IMR-90 (cell line): ENCODE measurements at regions not wholly inside any gene's neighbourhood (a gene's known extent, or its start where the extent isn't known, plus 50 kb on each side); places are given as distances from the start of the nearest gene placed in this dataset.
"Not testable (repeated sequence)": the region's sequence is repeated elsewhere in the genome, so short reads cannot be mapped to it uniquely, and the experiment has no call there.

ENCODE experiments used
- ATAC-seq: fragments of 200-7000 bp; cut with Tn5 transposase; 2 replicates; pipeline ENCODE4 v1.9.1; 2020; ENCODE audit warnings: low read depth, mild to moderate bottlenecking, moderate library complexity
- BruUV-seq: library from RNA; stranded (reverse); fragments of 400-500 nt; replicated peaks from 2 replicates; lab custom pipeline; 2021; lab: Mats Ljungman, UMichigan
- CTCF ChIA-PET: fragments of 300-600 bp; formaldehyde crosslinking; extraction: SDS; loops from one replicate; lab custom pipeline; 2021; ENCODE audit warnings: antibody characterized with exemption; lab: Yijun Ruan, JAX
- POLR2A ChIA-PET: fragments of 300-600 bp; sonication (Branson Sonifier 250); formaldehyde crosslinking; loops from one replicate; lab custom pipeline; 2022; ENCODE audit warnings: antibody characterized with exemption; ENCODE audit not compliant: unreplicated experiment; lab: Charles Lee
- DNase-seq: peaks from one replicate; pipeline ENCODE4 v3.0.0; 2013
- H2AFZ ChIP-seq: replicated peaks from 2 replicates; pipeline ENCODE3; 2013; ENCODE audit warnings: low read length, mild to moderate bottlenecking; ENCODE audit not compliant: poor library complexity
- H2AK5ac ChIP-seq: 2 replicates; pipeline ENCODE4 v1.6.1; 2013; ENCODE audit warnings: low read depth, low read length, inconsistent platforms
- H2AK9ac ChIP-seq: replicated peaks from 2 replicates; pipeline ENCODE3; 2013; ENCODE audit warnings: mild to moderate bottlenecking, low read depth, low read length, moderate library complexity; ENCODE audit not compliant: poor library complexity
- H2BK120ac ChIP-seq: 2 replicates; pipeline ENCODE4 v1.6.1; 2013; ENCODE audit warnings: low read depth, low read length, inconsistent platforms
- H2BK15ac ChIP-seq: 3 replicates; pipeline ENCODE4 v1.6.1; 2013; ENCODE audit warnings: low read depth, low read length, inconsistent platforms
- H2BK20ac ChIP-seq: 2 replicates; pipeline ENCODE4 v1.6.1; 2013; ENCODE audit warnings: low read depth, mild to moderate bottlenecking, inconsistent platforms, low read length, moderate library complexity
- H2BK5ac ChIP-seq: 2 replicates; pipeline ENCODE4 v1.6.1; 2013; ENCODE audit warnings: mild to moderate bottlenecking, low read depth, low read length, inconsistent platforms; ENCODE audit not compliant: poor library complexity, severe bottlenecking
- H3K14ac ChIP-seq: replicated peaks from 2 replicates; pipeline ENCODE4 v1.6.1; 2013; ENCODE audit warnings: low read depth, low read length, inconsistent platforms
- H3K18ac ChIP-seq: 2 replicates; pipeline ENCODE4 v1.6.1; 2013; ENCODE audit warnings: low read depth, low read length, control low read depth
- H3K23ac ChIP-seq: 2 replicates; pipeline ENCODE4 v1.6.1; 2013; ENCODE audit warnings: low read depth, low read length, inconsistent platforms
- H3K27ac ChIP-seq: 2 replicates; pipeline ENCODE4 v1.5.1; 2013; ENCODE audit warnings: mild to moderate bottlenecking, control low read depth, low read length; ENCODE audit not compliant: insufficient read depth
- H3K27me3 ChIP-seq: 2 replicates; pipeline ENCODE4 v1.6.1; 2013; ENCODE audit warnings: low read length; ENCODE audit not compliant: control insufficient read depth, insufficient read depth
- H3K36me3 ChIP-seq: 2 replicates; pipeline ENCODE4 v1.6.1; 2013; ENCODE audit warnings: low read length, mixed read lengths; ENCODE audit not compliant: control insufficient read depth, insufficient read depth
- H3K4ac ChIP-seq: 2 replicates; pipeline ENCODE4 v1.6.1; 2013; ENCODE audit warnings: low read depth, low read length, inconsistent platforms
- H3K4me1 ChIP-seq: 2 replicates; pipeline ENCODE4 v1.6.1; 2013; ENCODE audit warnings: low read length, mixed read lengths; ENCODE audit not compliant: control insufficient read depth, insufficient read depth
- H3K4me2 ChIP-seq: 2 replicates; pipeline ENCODE4 v1.6.1; 2013; ENCODE audit warnings: low read depth, mild to moderate bottlenecking, control low read depth, low read length, moderate library complexity
- H3K4me3 ChIP-seq: 2 replicates; pipeline ENCODE4 v1.5.1; 2013; ENCODE audit warnings: low read depth, mild to moderate bottlenecking, control low read depth, low read length, moderate library complexity; ENCODE audit not compliant: insufficient read depth
- H3K56ac ChIP-seq: 2 replicates; pipeline ENCODE4 v1.6.1; 2013; ENCODE audit warnings: low read length, inconsistent platforms; ENCODE audit not compliant: insufficient read depth; ENCODE audit errors: extremely low read depth
- H3K79me1 ChIP-seq, 2 experiments: 2 replicates each; pipeline ENCODE4 v1.6.1; 2013; ENCODE audit warnings: low read length in 2 of 2, inconsistent platforms in 1 of 2, low read depth in 1 of 2
- H3K9ac ChIP-seq: 2 replicates; pipeline ENCODE4 v1.6.1; 2013; ENCODE audit warnings: low read depth, low read length, control low read depth
- H3K9me1 ChIP-seq: 2 replicates; pipeline ENCODE4 v1.6.1; 2013; ENCODE audit warnings: low read length, inconsistent platforms; ENCODE audit not compliant: insufficient read depth
- H3K9me3 ChIP-seq: 2 replicates; pipeline ENCODE4 v1.6.1; 2013; ENCODE audit warnings: low read length; ENCODE audit not compliant: control insufficient read depth, insufficient read depth
- H4K20me1 ChIP-seq: 2 replicates; pipeline ENCODE4 v1.6.1; 2013; ENCODE audit warnings: low read length, inconsistent platforms; ENCODE audit not compliant: insufficient read depth
- H4K5ac ChIP-seq: 2 replicates; pipeline ENCODE4 v1.6.1; 2013; ENCODE audit warnings: mild to moderate bottlenecking, low read depth, low read length, control low read depth
- H4K8ac ChIP-seq, 2 experiments: 2 replicates each; pipeline ENCODE4 v1.6.1; 2013; ENCODE audit warnings: low read depth in 2 of 2, low read length in 2 of 2, control low read depth in 1 of 2, inconsistent platforms in 1 of 2
- H4K91ac ChIP-seq: 2 replicates; pipeline ENCODE4 v1.6.1; 2013; ENCODE audit warnings: low read depth, low read length, inconsistent platforms; ENCODE audit not compliant: insufficient read depth
- WGBS, 2 experiments: methylation state at CpG; one replicate each; pipeline versions ENCODE4 v1.1.5 to v1.1.7; 2013; ENCODE audit warnings: missing lambda C conversion rate in 2 of 2; ENCODE audit not compliant: insufficient read length in 1 of 2; ENCODE audit errors: extremely low coverage in 2 of 2; 5-methylcytosine and 5-hydroxymethylcytosine counted together
- dilution Hi-C: fragments of 300-500 bp; cut with HindIII; formaldehyde crosslinking; loops from one replicate; pipeline ENCODE4 v1.14.3; 2018; ENCODE audit warnings: low sequenced_read_pairs; ENCODE audit not compliant: unreplicated experiment
- in situ Hi-C: fragments of 300-500 bp; cut with MboI; formaldehyde crosslinking; loops from 3 replicates; pipeline ENCODE4 v1.14.3; 2019; ENCODE audit warnings: low sequenced_read_pairs, inconsistent platforms, mixed read lengths
- intact Hi-C: fragments of 100-400 bp; cut with micrococcal nuclease; formaldehyde crosslinking; loops from 2 replicates; pipeline ENCODE4 v1.10.0; 2022

DNA sequence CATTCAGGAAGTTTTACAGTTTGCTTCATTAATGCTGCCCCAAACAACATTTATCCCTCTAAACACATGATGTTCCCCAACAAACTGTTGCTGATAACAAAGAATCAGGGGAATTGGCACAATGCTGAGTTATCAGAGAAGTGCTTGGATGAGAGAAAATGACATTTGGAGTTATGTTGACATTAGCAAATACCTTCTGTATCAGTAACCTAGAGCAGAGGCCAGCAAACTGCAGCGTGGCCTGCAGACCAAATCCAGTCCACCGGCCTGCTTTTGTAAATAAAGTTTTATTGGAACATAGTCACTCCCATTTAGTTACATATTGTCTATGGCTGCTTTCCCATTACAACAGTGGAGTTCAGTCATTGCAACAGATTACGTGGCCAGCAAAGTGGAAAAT is 643.5 kb downstream of the CDY1 start:
- not testable (repeated sequence) for ATAC-seq
- no CpG with 5 or more reads among the region's 3 CpGs for WGBS, 2 experiments

DNA sequence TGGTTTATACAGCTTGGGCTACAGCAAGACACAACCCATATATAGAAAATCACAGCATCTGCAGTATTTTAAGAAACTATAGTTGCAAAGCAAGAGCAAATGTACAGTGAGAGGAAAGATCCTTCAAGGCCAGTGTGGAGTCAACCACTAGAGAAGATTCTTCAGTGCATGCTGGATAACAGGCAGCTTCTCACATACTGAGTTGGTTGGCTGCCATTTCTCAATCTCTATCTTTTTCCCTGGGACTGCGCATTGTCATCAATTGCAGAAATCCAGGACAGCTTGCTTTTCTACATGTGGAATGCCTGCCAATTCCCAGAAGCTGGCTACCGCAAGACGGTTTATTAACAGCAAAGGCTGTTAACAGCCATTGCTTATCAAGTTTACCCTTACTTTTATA is 646.5 kb downstream of the CDY1 start:
- WGBS, 2 experiments, result no CpG with 5 or more reads among the region's 3 CpGs
- BruUV-seq, dilution Hi-C loops: not testable (repeated sequence)

More for the DNA sequence above, 643.5 kb downstream of the CDY1 start:
- POLR2A ChIA-PET, H3K4ac ChIP-seq, H3K4me2 ChIP-seq, H4K20me1 ChIP-seq, H2BK5ac ChIP-seq, H3K9ac ChIP-seq, H3K18ac ChIP-seq, CTCF ChIA-PET, intact Hi-C loops, BruUV-seq, H3K27me3 ChIP-seq, DNase-seq, H3K9me1 ChIP-seq, H3K36me3 ChIP-seq, H2BK20ac ChIP-seq, in situ Hi-C loops, H4K91ac ChIP-seq, H2AFZ ChIP-seq, H2BK120ac ChIP-seq, H3K4me3 ChIP-seq, H2AK5ac ChIP-seq, H3K23ac ChIP-seq, H3K9me3 ChIP-seq, H2BK15ac ChIP-seq, dilution Hi-C loops, H3K79me1 ChIP-seq, H3K56ac ChIP-seq, H3K4me1 ChIP-seq, H2AK9ac ChIP-seq, H4K8ac ChIP-seq, H3K14ac ChIP-seq, H3K27ac ChIP-seq, H4K5ac ChIP-seq: not testable (repeated sequence)

More for the DNA sequence above, 646.5 kb downstream of the CDY1 start:
- H3K9me1 ChIP-seq, H4K8ac ChIP-seq, POLR2A ChIA-PET, H2BK15ac ChIP-seq, H3K18ac ChIP-seq, H3K4ac ChIP-seq, H3K9me3 ChIP-seq, H2AK5ac ChIP-seq, H3K36me3 ChIP-seq, H3K79me1 ChIP-seq, H3K27ac ChIP-seq, H3K14ac ChIP-seq, ATAC-seq, intact Hi-C loops, H3K27me3 ChIP-seq, H3K56ac ChIP-seq, in situ Hi-C loops, H2BK5ac ChIP-seq, H3K4me3 ChIP-seq, H3K4me2 ChIP-seq, H3K9ac ChIP-seq, H2AFZ ChIP-seq, DNase-seq, H2BK120ac ChIP-seq, CTCF ChIA-PET, H2BK20ac ChIP-seq, H4K5ac ChIP-seq, H4K20me1 ChIP-seq, H3K4me1 ChIP-seq, H2AK9ac ChIP-seq, H3K23ac ChIP-seq, H4K91ac ChIP-seq: not testable (repeated sequence)
